HEK293 (cell line): ENCODE measurements at regions not wholly inside any gene's neighbourhood (a gene's known extent, or its start where the extent isn't known, plus 50 kb on each side); places are given as distances from the start of the nearest gene placed in this dataset.

Experiments used
- CTCF ChIA-PET: fragments of 350-600 bp; formaldehyde crosslinking; extraction: SDS; loops from one replicate; lab custom pipeline; 2021; ENCODE audit warnings: antibody characterized with exemption; lab: Yijun Ruan, JAX
- POLR2A ChIA-PET: fragments of 300-600 bp; formaldehyde crosslinking; extraction: SDS; loops from one replicate; lab custom pipeline; 2020; ENCODE audit warnings: antibody characterized with exemption, inconsistent platforms; lab: Yijun Ruan, JAX
- H3K27ac ChIP-seq: fragments of 200-500 bp; sonication (Bioruptor generic); 2 replicates; pipeline ENCODE4 v1.5.1; 2014; ENCODE audit warnings: low read depth, low read length, control low read depth, inconsistent platforms; ENCODE audit errors: extremely low read depth
- H3K36me3 ChIP-seq, 2 experiments: fragments of 200-500 bp in 1 of 2; sonication (Bioruptor generic) in 1 of 2; 1 replicate in 1 of 2; 2 replicates in 1 of 2; pipeline ENCODE4 v1.5.1; 2014 to 2017; ENCODE audit warnings: inconsistent platforms in 2 of 2, low read length in 2 of 2; ENCODE audit not compliant: control insufficient read depth in 2 of 2, insufficient read depth in 1 of 2
- H3K4me1 ChIP-seq: fragments of 200-500 bp; sonication (Bioruptor generic); 2 replicates; pipeline ENCODE4 v1.5.1; 2014; ENCODE audit warnings: mild to moderate bottlenecking, low read length, inconsistent platforms; ENCODE audit not compliant: control insufficient read depth, insufficient read depth
- H3K4me3 ChIP-seq: 2 replicates; pipeline ENCODE4 v1.5.1; 2011; ENCODE audit warnings: low read depth, mild to moderate bottlenecking, control low read depth, low read length, moderate library complexity
- H3K9me3 ChIP-seq: fragments of 200-500 bp; sonication (Bioruptor generic); 2 replicates; pipeline ENCODE4 v1.5.1; 2014; ENCODE audit warnings: low read depth, low read length, inconsistent platforms; ENCODE audit not compliant: control insufficient read depth, insufficient read depth
- GFI1B ChIP-seq: fragments of 450-650 bp; formaldehyde crosslinking; IDR thresholded peaks from 2 replicates; pipeline ENCODE4 v1.5.1; 2016; ENCODE audit warnings: missing biosample characterization, missing genetic modification characterization
- OVOL3 ChIP-seq: fragments of 450-650 bp; formaldehyde crosslinking; IDR thresholded peaks from 2 replicates; pipeline ENCODE4 v1.5.1; 2016; ENCODE audit warnings: missing biosample characterization, missing genetic modification characterization
- PRDM6 ChIP-seq: fragments of 450-650 bp; formaldehyde crosslinking; IDR thresholded peaks from 2 replicates; pipeline ENCODE4 v1.5.1; 2017; ENCODE audit warnings: missing biosample characterization, missing genetic modification characterization
- SP2 ChIP-seq: fragments of 450-650 bp; formaldehyde crosslinking; IDR thresholded peaks from 2 replicates; pipeline ENCODE4 v1.5.1; 2016; ENCODE audit warnings: missing biosample characterization, missing genetic modification characterization
- ZNF184 ChIP-seq: fragments of 450-650 bp; IDR thresholded peaks from 2 replicates; pipeline ENCODE4 v1.5.1; 2018; ENCODE audit warnings: missing biosample characterization, mild to moderate bottlenecking, missing genetic modification characterization
- ZNF2 ChIP-seq: fragments of 450-650 bp; formaldehyde crosslinking; IDR thresholded peaks from 2 replicates; pipeline ENCODE4 v1.5.1; 2016; ENCODE audit warnings: missing biosample characterization, missing genetic modification characterization
- ZNF24 ChIP-seq: fragments of 450-650 bp; formaldehyde crosslinking; IDR thresholded peaks from 2 replicates; pipeline ENCODE4 v1.5.1; 2016; ENCODE audit warnings: missing biosample characterization, missing genetic modification characterization
- ZNF354C ChIP-seq: fragments of 450-650 bp; formaldehyde crosslinking; IDR thresholded peaks from 2 replicates; pipeline ENCODE4 v1.5.1; 2016; ENCODE audit warnings: missing biosample characterization, missing genetic modification characterization, low read depth, borderline replicate concordance
- ZNF366 ChIP-seq: fragments of 450-650 bp; formaldehyde crosslinking; conservative IDR thresholded peaks from 2 replicates; pipeline ENCODE4 v1.5.1; 2016; ENCODE audit warnings: missing biosample characterization, missing genetic modification characterization
- ZNF449 ChIP-seq: fragments of 450-650 bp; formaldehyde crosslinking; IDR thresholded peaks from 2 replicates; pipeline ENCODE4 v1.5.1; 2017; ENCODE audit warnings: missing biosample characterization, mild to moderate bottlenecking, missing genetic modification characterization, moderate library complexity
- ZNF530 ChIP-seq: fragments of 450-650 bp; formaldehyde crosslinking; IDR thresholded peaks from 2 replicates; pipeline ENCODE4 v1.5.1; 2016; ENCODE audit warnings: low read depth, missing biosample characterization, missing genetic modification characterization
- ZNF544 ChIP-seq: fragments of 450-650 bp; formaldehyde crosslinking; IDR thresholded peaks from 2 replicates; pipeline ENCODE4 v1.5.0; 2017; ENCODE audit warnings: missing biosample characterization, missing genetic modification characterization
- ZNF624 ChIP-seq: fragments of 450-650 bp; formaldehyde crosslinking; IDR thresholded peaks from 2 replicates; pipeline ENCODE4 v1.5.1; 2017; ENCODE audit warnings: missing biosample characterization, missing genetic modification characterization
- TF ChIP-seq, protein P1 (sequence below): fragments of 450-650 bp; IDR thresholded peaks from 2 replicates; pipeline ENCODE4 v1.5.1; 2018; ENCODE audit warnings: missing biosample characterization, mild to moderate bottlenecking, missing genetic modification characterization
- TF ChIP-seq, protein P2 (sequence below): fragments of 450-650 bp; formaldehyde crosslinking; IDR thresholded peaks from 2 replicates; pipeline ENCODE4 v1.5.1; 2016; ENCODE audit warnings: missing biosample characterization, missing genetic modification characterization
- TF ChIP-seq, protein P3 (sequence below): fragments of 450-650 bp; formaldehyde crosslinking; IDR thresholded peaks from 2 replicates; pipeline ENCODE4 v1.5.1; 2016; ENCODE audit warnings: missing biosample characterization, missing genetic modification characterization, low read depth

- Histone ChIP-seq H3K27ac (no peak overlapping the region), H3K4me1 (no peaks in the 10 kb centered on the region), H3K9me3 (no peaks in the 10 kb centered on the region), H3K4me3 (no peak overlapping the region), H3K36me3 (no peaks in the 10 kb centered on the region)
- CTCF ChIA-PET: interaction anchor here (1.3 kb wide), 1 partner anchor 10 kb away, joined by 5 read pairs; no protein-coding TSS in a partner anchor
- TF ChIP-seq, protein P1, sequence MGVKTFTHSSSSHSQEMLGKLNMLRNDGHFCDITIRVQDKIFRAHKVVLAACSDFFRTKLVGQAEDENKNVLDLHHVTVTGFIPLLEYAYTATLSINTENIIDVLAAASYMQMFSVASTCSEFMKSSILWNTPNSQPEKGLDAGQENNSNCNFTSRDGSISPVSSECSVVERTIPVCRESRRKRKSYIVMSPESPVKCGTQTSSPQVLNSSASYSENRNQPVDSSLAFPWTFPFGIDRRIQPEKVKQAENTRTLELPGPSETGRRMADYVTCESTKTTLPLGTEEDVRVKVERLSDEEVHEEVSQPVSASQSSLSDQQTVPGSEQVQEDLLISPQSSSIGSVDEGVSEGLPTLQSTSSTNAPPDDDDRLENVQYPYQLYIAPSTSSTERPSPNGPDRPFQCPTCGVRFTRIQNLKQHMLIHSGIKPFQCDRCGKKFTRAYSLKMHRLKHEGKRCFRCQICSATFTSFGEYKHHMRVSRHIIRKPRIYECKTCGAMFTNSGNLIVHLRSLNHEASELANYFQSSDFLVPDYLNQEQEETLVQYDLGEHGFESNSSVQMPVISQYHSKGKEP (tag by site-specific recombination): no peak
- TF ChIP-seq PRDM6 (tag by site-specific recombination): no peak
- no peak for TF ChIP-seq GFI1B
- no peak for TF ChIP-seq SP2 (tag by site-specific recombination)
- TF ChIP-seq ZNF449 (tag by site-specific recombination): no peak
- TF ChIP-seq, protein P2, sequence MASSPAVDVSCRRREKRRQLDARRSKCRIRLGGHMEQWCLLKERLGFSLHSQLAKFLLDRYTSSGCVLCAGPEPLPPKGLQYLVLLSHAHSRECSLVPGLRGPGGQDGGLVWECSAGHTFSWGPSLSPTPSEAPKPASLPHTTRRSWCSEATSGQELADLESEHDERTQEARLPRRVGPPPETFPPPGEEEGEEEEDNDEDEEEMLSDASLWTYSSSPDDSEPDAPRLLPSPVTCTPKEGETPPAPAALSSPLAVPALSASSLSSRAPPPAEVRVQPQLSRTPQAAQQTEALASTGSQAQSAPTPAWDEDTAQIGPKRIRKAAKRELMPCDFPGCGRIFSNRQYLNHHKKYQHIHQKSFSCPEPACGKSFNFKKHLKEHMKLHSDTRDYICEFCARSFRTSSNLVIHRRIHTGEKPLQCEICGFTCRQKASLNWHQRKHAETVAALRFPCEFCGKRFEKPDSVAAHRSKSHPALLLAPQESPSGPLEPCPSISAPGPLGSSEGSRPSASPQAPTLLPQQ (tag by site-specific recombination): no peak
- TF ChIP-seq ZNF354C (tag by site-specific recombination): no peak
- no peak for TF ChIP-seq ZNF530 (tag by site-specific recombination)
- POLR2A ChIA-PET: no interaction called here
Measured at GRCh38 chr17:5948811-5949210, 121.4 kb upstream of the WSCD1 start.

- no peaks in the 10 kb centered on the region for H3K9me3 ChIP-seq
- no peak overlapping the region for H3K4me3 ChIP-seq
- H3K36me3 ChIP-seq: no peaks in the 10 kb centered on the region
- H3K4me1 ChIP-seq: no peaks in the 10 kb centered on the region
- ChIA-PET CTCF (no interaction called here), POLR2A (no interaction called here)
- no peak overlapping the region for H3K27ac ChIP-seq
- TF ChIP-seq ZNF184: no peak
Measured at GRCh38 chr17:5950878-5951277, 119.3 kb upstream of the WSCD1 start.

- no peak overlapping the region for H3K27ac ChIP-seq
- ChIA-PET CTCF (no interaction called here), POLR2A (no interaction called here)
- H3K4me1 ChIP-seq: no peaks in the 10 kb centered on the region
- no peaks in the 10 kb centered on the region for H3K9me3 ChIP-seq
- no peaks in the 10 kb centered on the region for H3K36me3 ChIP-seq
- TF ChIP-seq OVOL3 (tag by site-specific recombination): no peak
- TF ChIP-seq ZNF2 (tag by site-specific recombination): no peak
- no peak for TF ChIP-seq ZNF24 (tag by site-specific recombination)
- TF ChIP-seq, protein P3, sequence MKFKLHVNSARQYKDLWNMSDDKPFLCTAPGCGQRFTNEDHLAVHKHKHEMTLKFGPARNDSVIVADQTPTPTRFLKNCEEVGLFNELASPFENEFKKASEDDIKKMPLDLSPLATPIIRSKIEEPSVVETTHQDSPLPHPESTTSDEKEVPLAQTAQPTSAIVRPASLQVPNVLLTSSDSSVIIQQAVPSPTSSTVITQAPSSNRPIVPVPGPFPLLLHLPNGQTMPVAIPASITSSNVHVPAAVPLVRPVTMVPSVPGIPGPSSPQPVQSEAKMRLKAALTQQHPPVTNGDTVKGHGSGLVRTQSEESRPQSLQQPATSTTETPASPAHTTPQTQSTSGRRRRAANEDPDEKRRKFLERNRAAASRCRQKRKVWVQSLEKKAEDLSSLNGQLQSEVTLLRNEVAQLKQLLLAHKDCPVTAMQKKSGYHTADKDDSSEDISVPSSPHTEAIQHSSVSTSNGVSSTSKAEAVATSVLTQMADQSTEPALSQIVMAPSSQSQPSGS (tag by site-specific recombination): no peak
- no peak for TF ChIP-seq ZNF624 (tag by site-specific recombination)
- TF ChIP-seq ZNF366: no peak
- TF ChIP-seq ZNF544: no peak
- no peak overlapping the region for H3K4me3 ChIP-seq
Measured at GRCh38 chr17:5951912-5952311, 118.3 kb upstream of the WSCD1 start.
